Hepatic stellate cell (primary cell): ENCODE measurements at regions not wholly inside any gene's neighbourhood (a gene's known extent, or its start where the extent isn't known, plus 50 kb on each side); places are given as distances from the start of the nearest gene placed in this dataset.
"Not testable (repeated sequence)": the region's sequence is repeated elsewhere in the genome, so short reads cannot be mapped to it uniquely, and the experiment has no call there.

ENCODE experiments used
- DNase-seq: peaks from one replicate; pipeline ENCODE4 v3.0.0; 2011; ENCODE audit warnings: low spot score

GRCh38 chr4:151459375-151459774, 50.4 kb downstream of the FHIP1A start:
- DNase-seq: no peak

- no peak for DNase-seq
Measured at GRCh38 chr4:151460434-151460833, 51.5 kb downstream of the FHIP1A start.

- no peak for DNase-seq
Measured at GRCh38 chr4:151462554-151462953, 53.6 kb downstream of the FHIP1A start.

- DNase-seq: no peak
Measured at GRCh38 chr4:151468715-151469696, 60.0 kb downstream of the FHIP1A start.

- DNase-seq: no peak
Measured at GRCh38 chr4:151469970-151470369, 61.0 kb downstream of the FHIP1A start.

GRCh38 chr4:151471728-151472127, 62.8 kb downstream of the FHIP1A start:
- no peak for DNase-seq

GRCh38 chr4:151472297-151472696, 63.3 kb downstream of the FHIP1A start:
- DNase-seq: no peak

GRCh38 chr4:151472711-151473110, 63.7 kb downstream of the FHIP1A start:
- DNase-seq: no peak

GRCh38 chr4:151473521-151474097, 64.6 kb downstream of the FHIP1A start:
- no peak for DNase-seq

GRCh38 chr4:151475035-151475714, 66.2 kb downstream of the FHIP1A start:
- no peak for DNase-seq

- no peak for DNase-seq
Measured at GRCh38 chr4:151481813-151482212, 72.8 kb downstream of the FHIP1A start.

- peak; percentile 68 for DNase-seq
Measured at GRCh38 chr4:151484396-151485102, 75.6 kb downstream of the FHIP1A start.

GRCh38 chr4:151485541-151486131, 76.7 kb downstream of the FHIP1A start:
- DNase-seq: no peak

- DNase-seq: peak; percentile 28
Measured at GRCh38 chr4:151486168-151486567, 77.2 kb downstream of the FHIP1A start.

- DNase-seq: no peak
Measured at GRCh38 chr4:151488968-151489367, 80.0 kb downstream of the FHIP1A start.

- DNase-seq: no peak
Measured at GRCh38 chr4:151489462-151490203, 80.7 kb downstream of the FHIP1A start.

- DNase-seq: not testable (repeated sequence)
Measured at GRCh38 chr4:151495612-151496011, 86.6 kb downstream of the FHIP1A start.

GRCh38 chr4:151511548-151511947, 102.6 kb downstream of the FHIP1A start:
- not testable (repeated sequence) for DNase-seq

- no peak for DNase-seq
Measured at GRCh38 chr4:151517896-151518295, 108.9 kb downstream of the FHIP1A start.

- no peak for DNase-seq
Measured at GRCh38 chr4:151518359-151518758, 109.4 kb downstream of the FHIP1A start.
